CD4-positive, alpha-beta memory T cell (primary cell): ENCODE measurements at regions not wholly inside any gene's neighbourhood (a gene's known extent, or its start where the extent isn't known, plus 50 kb on each side); places are given as distances from the start of the nearest gene placed in this dataset.

Experiments
- CTCF ChIA-PET: fragments of 350-600 bp; sonication (Branson Sonifier 250); formaldehyde crosslinking; loops from one replicate; lab custom pipeline; 2021; ENCODE audit warnings: inconsistent platforms; ENCODE audit not compliant: partially characterized antibody; lab: Charles Lee
- POLR2A ChIA-PET: fragments of 350-600 bp; sonication (Branson Sonifier 250); formaldehyde crosslinking; loops from one replicate; lab custom pipeline; 2021; ENCODE audit not compliant: partially characterized antibody; lab: Charles Lee
- DNase-seq, 5 donors: peaks; one replicate each; pipeline versions ENCODE4 v3.0.0 to v3.0.0-alpha.2; 2020 to 2022; ENCODE audit warnings: mixed read lengths in 1 of 5
- H3K27ac ChIP-seq: one replicate; pipeline ENCODE4 v1.7.0; 2013; ENCODE audit warnings: low read depth, low read length
- H3K27me3 ChIP-seq: 2 replicates; pipeline ENCODE4 v1.7.0; 2013; ENCODE audit warnings: mild to moderate bottlenecking, low read length, moderate library complexity; ENCODE audit not compliant: insufficient read depth
- H3K36me3 ChIP-seq: 2 replicates; pipeline ENCODE4 v1.7.0; 2013; ENCODE audit warnings: mild to moderate bottlenecking, low read length, moderate library complexity; ENCODE audit not compliant: insufficient read depth
- H3K4me1 ChIP-seq: 2 replicates; pipeline ENCODE4 v1.7.0; 2013; ENCODE audit warnings: mild to moderate bottlenecking, low read length, moderate library complexity; ENCODE audit not compliant: insufficient read depth
- H3K4me3 ChIP-seq, 2 donors: one replicate each; pipeline ENCODE4 v1.7.0; 2013; ENCODE audit warnings: low read length in 2 of 2, mild to moderate bottlenecking in 1 of 2
- H3K9me3 ChIP-seq, 2 donors: one replicate each; pipeline ENCODE4 v1.7.0; 2013; ENCODE audit warnings: low read length in 2 of 2, control low read depth in 1 of 2; ENCODE audit not compliant: control insufficient read depth in 1 of 2
- H3K27ac Mint-ChIP-seq, 7 donors: one replicate each; pipeline ENCODE4 v1.8.0; 2020 to 2021; ENCODE audit warnings: mixed read lengths in 7 of 7, mild to moderate bottlenecking in 6 of 7, inconsistent platforms in 3 of 7, moderate library complexity in 3 of 7
- H3K27me3 Mint-ChIP-seq, 2 donors: one replicate each; pipeline ENCODE4 v1.8.0; 2020 to 2021; ENCODE audit warnings: mixed read lengths in 2 of 2
- H3K36me3 Mint-ChIP-seq, 2 donors: one replicate each; pipeline ENCODE4 v1.8.0; 2020 to 2021; ENCODE audit warnings: mixed read lengths in 2 of 2, inconsistent platforms in 1 of 2, mild to moderate bottlenecking in 1 of 2
- H3K4me1 Mint-ChIP-seq, 4 donors: one replicate each; pipeline ENCODE4 v1.8.0; 2020 to 2021; ENCODE audit warnings: mixed read lengths in 4 of 4, mild to moderate bottlenecking in 1 of 4
- H3K4me3 Mint-ChIP-seq, 8 donors: one replicate each; pipeline ENCODE4 v1.8.0; 2020 to 2021; ENCODE audit warnings: mixed read lengths in 8 of 8, mild to moderate bottlenecking in 7 of 8, moderate library complexity in 6 of 8, inconsistent platforms in 3 of 8
- H3K9me3 Mint-ChIP-seq, 8 donors: one replicate each; pipeline ENCODE4 v1.8.0; 2020 to 2021; ENCODE audit warnings: mixed read lengths in 8 of 8, mild to moderate bottlenecking in 5 of 8, inconsistent platforms in 3 of 8, moderate library complexity in 1 of 8
- intact Hi-C: fragments of 100-400 bp; cut with micrococcal nuclease; formaldehyde crosslinking; loops from one replicate; pipeline ENCODE4 v1.15.1; 2023

GRCh38 chr20:24406251-24406650 lies 63.2 kb upstream of the SYNDIG1 start:
- DNase-seq = no peak
- peaks cover 2 to 10% of the 10 kb centered on the region in 2 donors for H3K27me3 Mint-ChIP-seq
- no peaks in the 10 kb centered on the region for H3K36me3 ChIP-seq
- H3K4me1 ChIP-seq = no peaks in the 10 kb centered on the region
- intact Hi-C loops = no loop called here
- H3K4me1 Mint-ChIP-seq = peaks cover 0 to 1% (median 0%) of the 10 kb centered on the region in 4 donors
- no peak overlapping the region for H3K27ac ChIP-seq
- peaks cover 0 to 4% (median 0%) of the 10 kb centered on the region in 8 donors for H3K9me3 Mint-ChIP-seq
- H3K9me3 ChIP-seq = no peaks in the 10 kb centered on the region
- H3K27ac Mint-ChIP-seq = no peak overlapping the region
- H3K27me3 ChIP-seq = no peaks in the 10 kb centered on the region
- ChIA-PET POLR2A (no interaction called here), CTCF (no interaction called here)
- H3K4me3 Mint-ChIP-seq = no peak overlapping the region
- no peaks in the 10 kb centered on the region for H3K36me3 Mint-ChIP-seq
- H3K4me3 ChIP-seq = no peak overlapping the region

- intact Hi-C loops = no loop called here
- H3K9me3 Mint-ChIP-seq = peaks cover 0 to 4% (median under 1%) of the 10 kb centered on the region in 8 donors
- H3K27ac Mint-ChIP-seq = no peak overlapping the region
- ChIA-PET POLR2A (no interaction called here), CTCF (interaction anchor here (0.8 kb wide), 1 partner anchor 19 kb away, joined by 3 read pairs; no protein-coding TSS in a partner anchor)
- Histone ChIP-seq H3K4me3 (no peak overlapping the region), H3K9me3 (no peaks in the 10 kb centered on the region), H3K36me3 (no peaks in the 10 kb centered on the region), H3K27me3 (no peaks in the 10 kb centered on the region), H3K4me1 (no peaks in the 10 kb centered on the region), H3K27ac (no peak overlapping the region)
- no peak for DNase-seq
- no peak overlapping the region for H3K4me3 Mint-ChIP-seq
- H3K4me1 Mint-ChIP-seq = peaks cover 0 to 1% (median 0%) of the 10 kb centered on the region in 4 donors
- H3K36me3 Mint-ChIP-seq = no peaks in the 10 kb centered on the region
- peaks cover 2 to 10% of the 10 kb centered on the region in 2 donors for H3K27me3 Mint-ChIP-seq
Measured at GRCh38 chr20:24405810-24406209, 63.6 kb upstream of the SYNDIG1 start.

GRCh38 chr20:24403406-24403805 lies 66.0 kb upstream of the SYNDIG1 start:
- no peak for DNase-seq
- H3K4me1 ChIP-seq = no peaks in the 10 kb centered on the region
- no peak overlapping the region for H3K27ac ChIP-seq
- H3K4me3 Mint-ChIP-seq = no peak overlapping the region
- no peak overlapping the region for H3K27ac Mint-ChIP-seq
- H3K27me3 Mint-ChIP-seq = peaks cover 0 to 10% of the 10 kb centered on the region in 2 donors
- POLR2A ChIA-PET = no interaction called here
- CTCF ChIA-PET = no interaction called here
- peaks cover 0 to 1% (median 0%) of the 10 kb centered on the region in 4 donors for H3K4me1 Mint-ChIP-seq
- H3K9me3 Mint-ChIP-seq = peaks cover 0 to 9% (median 3%) of the 10 kb centered on the region in 8 donors
- H3K36me3 Mint-ChIP-seq = no peaks in the 10 kb centered on the region
- intact Hi-C loops = no loop called here
- H3K27me3 ChIP-seq = no peaks in the 10 kb centered on the region
- no peaks in the 10 kb centered on the region for H3K9me3 ChIP-seq
- H3K36me3 ChIP-seq = no peaks in the 10 kb centered on the region
- no peak overlapping the region for H3K4me3 ChIP-seq

- POLR2A ChIA-PET = no interaction called here
- CTCF ChIA-PET = no interaction called here
- H3K9me3 ChIP-seq = no peaks in the 10 kb centered on the region
- no peak for DNase-seq
- H3K9me3 Mint-ChIP-seq = peaks cover 0 to 14% (median 4%) of the 10 kb centered on the region in 8 donors
- H3K4me1 ChIP-seq = no peaks in the 10 kb centered on the region
- intact Hi-C loops = no loop called here
- peaks cover 0 to 1% (median 0%) of the 10 kb centered on the region in 4 donors for H3K4me1 Mint-ChIP-seq
- H3K27ac Mint-ChIP-seq = no peak overlapping the region
- no peak overlapping the region for H3K27ac ChIP-seq
- peaks cover 0 to 10% of the 10 kb centered on the region in 2 donors for H3K27me3 Mint-ChIP-seq
- H3K36me3 Mint-ChIP-seq = no peaks in the 10 kb centered on the region
- H3K4me3 Mint-ChIP-seq = no peak overlapping the region
- no peaks in the 10 kb centered on the region for H3K27me3 ChIP-seq
- no peaks in the 10 kb centered on the region for H3K36me3 ChIP-seq
- no peak overlapping the region for H3K4me3 ChIP-seq
Measured at GRCh38 chr20:24402188-24402587, 67.2 kb upstream of the SYNDIG1 start.

GRCh38 chr20:24395151-24395550 lies 74.3 kb upstream of the SYNDIG1 start:
- Histone ChIP-seq H3K36me3 (no peaks in the 10 kb centered on the region), H3K27ac (no peak overlapping the region), H3K9me3 (no peaks in the 10 kb centered on the region), H3K27me3 (no peaks in the 10 kb centered on the region), H3K4me3 (no peak overlapping the region), H3K4me1 (no peaks in the 10 kb centered on the region)
- intact Hi-C loops = no loop called here
- peaks cover 0 to 10% (median 4%) of the 10 kb centered on the region in 8 donors for H3K9me3 Mint-ChIP-seq
- ChIA-PET POLR2A (no interaction called here), CTCF (no interaction called here)
- H3K27me3 Mint-ChIP-seq = peaks cover 3 to 5% of the 10 kb centered on the region in 2 donors
- H3K4me1 Mint-ChIP-seq = peaks cover 0 to 2% (median 0%) of the 10 kb centered on the region in 4 donors
- no peak overlapping the region for H3K4me3 Mint-ChIP-seq
- no peaks in the 10 kb centered on the region for H3K36me3 Mint-ChIP-seq
- H3K27ac Mint-ChIP-seq = no peak overlapping the region
- no peak for DNase-seq

DNA sequence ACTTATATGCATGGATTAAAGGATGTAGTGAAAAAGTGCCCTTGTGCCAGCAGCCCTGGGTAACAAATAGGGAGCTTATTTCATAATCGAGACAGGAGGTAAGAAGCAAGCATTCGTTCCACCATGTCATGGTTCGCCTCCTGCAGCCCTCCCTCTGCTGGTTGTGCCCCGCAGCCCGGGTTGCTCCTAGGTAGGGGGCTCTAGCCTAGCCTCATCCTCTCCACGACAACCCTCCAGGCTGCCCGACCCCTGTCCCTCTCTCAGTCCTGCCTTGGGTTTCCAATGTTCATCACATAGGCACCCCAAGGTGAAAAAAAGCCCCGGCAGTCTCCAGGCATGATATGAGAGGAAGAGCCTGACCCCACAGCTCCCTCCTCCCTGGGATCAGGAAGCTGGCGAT lies 75.5 kb upstream of the SYNDIG1 start:
- no peak overlapping the region for H3K4me3 Mint-ChIP-seq
- no peak for DNase-seq
- ChIA-PET CTCF (no interaction called here), POLR2A (no interaction called here)
- no peak overlapping the region for H3K27ac ChIP-seq
- intact Hi-C loops = no loop called here
- no peaks in the 10 kb centered on the region for H3K36me3 Mint-ChIP-seq
- H3K4me1 Mint-ChIP-seq = peaks cover 0 to 8% (median 2%) of the 10 kb centered on the region in 4 donors
- H3K9me3 ChIP-seq = no peaks in the 10 kb centered on the region
- H3K27me3 Mint-ChIP-seq = peaks cover 3 to 5% of the 10 kb centered on the region in 2 donors
- H3K36me3 ChIP-seq = no peaks in the 10 kb centered on the region
- no peaks in the 10 kb centered on the region for H3K27me3 ChIP-seq
- H3K9me3 Mint-ChIP-seq = peaks cover 0 to 5% (median 2%) of the 10 kb centered on the region in 8 donors
- no peak overlapping the region for H3K27ac Mint-ChIP-seq
- no peaks in the 10 kb centered on the region for H3K4me1 ChIP-seq
- H3K4me3 ChIP-seq = no peak overlapping the region

DNA sequence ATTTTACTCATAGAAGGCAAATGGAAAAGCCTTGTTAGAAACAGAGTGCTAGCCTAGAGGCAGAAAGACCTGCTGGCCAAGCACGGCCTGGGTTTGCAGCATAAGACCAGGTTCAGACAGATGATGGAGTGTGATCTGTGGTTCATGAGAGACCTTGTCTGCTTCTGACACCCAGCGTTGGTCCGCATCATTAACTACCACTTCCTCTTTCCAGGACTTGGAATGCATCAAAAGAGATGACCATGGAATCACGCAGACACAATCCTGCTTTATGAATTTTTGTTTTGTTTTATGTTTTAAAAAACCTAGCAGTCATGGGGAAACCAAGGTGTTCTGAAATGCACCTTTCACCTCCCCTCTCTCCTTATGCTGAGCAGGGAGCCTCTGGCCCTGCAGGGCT lies 76.8 kb upstream of the SYNDIG1 start:
- Histone ChIP-seq H3K4me3 (no peak overlapping the region), H3K27me3 (no peaks in the 10 kb centered on the region), H3K27ac (no peak overlapping the region), H3K9me3 (no peaks in the 10 kb centered on the region), H3K36me3 (no peaks in the 10 kb centered on the region), H3K4me1 (no peaks in the 10 kb centered on the region)
- peaks cover 0 to 2% (median 0%) of the 10 kb centered on the region in 8 donors for H3K9me3 Mint-ChIP-seq
- peaks cover 3 to 5% of the 10 kb centered on the region in 2 donors for H3K27me3 Mint-ChIP-seq
- peaks cover 0 to 8% (median 2%) of the 10 kb centered on the region in 4 donors for H3K4me1 Mint-ChIP-seq
- no peaks in the 10 kb centered on the region for H3K36me3 Mint-ChIP-seq
- DNase-seq = no peak
- CTCF ChIA-PET = no interaction called here
- POLR2A ChIA-PET = no interaction called here
- H3K27ac Mint-ChIP-seq = no peak overlapping the region
- intact Hi-C loops = no loop called here
- H3K4me3 Mint-ChIP-seq = no peak overlapping the region
